NCI-H524 (cell line): ENCODE measurements at regions not wholly inside any gene's neighbourhood (a gene's known extent, or its start where the extent isn't known, plus 50 kb on each side); places are given as distances from the start of the nearest gene placed in this dataset.
A peak's percentile ranks its signal among the peaks of the same experiment; 100 is the strongest.

Experiments used
- DNase-seq, 2 experiments: peaks; one replicate each; lab custom pipeline; 2025; lab: John Stamatoyannopoulos, UW

GRCh38 chr20:52490711-52491430 is 299.3 kb upstream of the ZFP64 start:
- no peak for DNase-seq

- DNase-seq: no peak
Measured at GRCh38 chr20:52484438-52484837, 292.9 kb upstream of the ZFP64 start.

GRCh38 chr20:52483382-52483781 is 291.8 kb upstream of the ZFP64 start:
- DNase-seq: no peak

- no peak for DNase-seq
Measured at GRCh38 chr20:52482044-52482443, 290.5 kb upstream of the ZFP64 start.

GRCh38 chr20:52481443-52481842 is 289.9 kb upstream of the ZFP64 start:
- DNase-seq: no peak

GRCh38 chr20:52476074-52476750 is 284.6 kb upstream of the ZFP64 start:
- DNase-seq: no peak

DNA sequence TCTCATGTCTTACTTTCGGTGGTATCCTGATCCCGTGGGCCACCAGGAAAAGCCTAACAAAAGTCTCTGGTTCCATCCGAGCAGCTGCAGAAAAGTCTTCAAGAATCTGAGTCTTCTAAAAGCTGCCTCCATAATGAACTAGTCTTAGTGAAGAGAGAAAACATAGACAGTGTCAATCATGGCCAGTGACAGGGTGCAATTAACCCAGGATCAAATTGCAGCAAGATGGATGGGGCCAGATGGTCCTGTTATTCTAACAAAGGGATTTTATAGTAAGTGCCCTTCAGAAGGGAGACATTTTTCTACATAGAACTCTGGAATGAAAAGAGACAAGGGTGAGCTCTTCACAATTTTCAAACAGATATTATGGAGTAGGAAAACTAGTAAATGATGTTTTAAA is 281.6 kb upstream of the ZFP64 start:
- DNase-seq: peak; percentile 59 to 89

- DNase-seq: no peak
Measured at GRCh38 chr20:52470561-52470960, 279.0 kb upstream of the ZFP64 start.

- no peak for DNase-seq
Measured at GRCh38 chr20:52469128-52469527, 277.5 kb upstream of the ZFP64 start.

DNA sequence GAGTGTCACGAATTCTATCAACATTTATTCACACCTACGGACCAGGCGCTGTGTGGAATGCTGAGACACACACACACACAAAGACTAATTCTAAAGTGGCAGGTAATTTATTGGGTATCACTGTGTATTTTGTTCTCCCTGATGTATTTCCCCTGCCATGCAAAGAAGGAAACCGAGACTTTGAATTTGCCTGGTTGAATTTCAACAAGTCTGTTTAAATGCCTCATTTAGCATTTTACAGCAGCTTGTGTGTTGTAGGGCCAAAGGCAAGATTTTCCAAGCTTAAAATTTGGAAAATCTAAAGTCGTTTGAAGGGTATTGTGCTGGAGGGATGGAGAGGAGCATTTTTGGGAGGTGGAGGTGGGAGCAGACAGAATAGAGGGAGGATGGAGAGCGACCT is 274.4 kb upstream of the ZFP64 start:
- no peak for DNase-seq

GRCh38 chr20:52461582-52461981 is 270.0 kb upstream of the ZFP64 start:
- DNase-seq: no peak

- DNase-seq: no peak
Measured at GRCh38 chr20:52459150-52459549, 267.6 kb upstream of the ZFP64 start.

- no peak for DNase-seq
Measured at GRCh38 chr20:52457826-52458225, 266.2 kb upstream of the ZFP64 start.

- no peak for DNase-seq
Measured at GRCh38 chr20:52454660-52455059, 263.1 kb upstream of the ZFP64 start.

- DNase-seq: peak in 1 of 2 experiments; percentile 11
Measured at GRCh38 chr20:52448513-52449232, 257.1 kb upstream of the ZFP64 start.

DNA sequence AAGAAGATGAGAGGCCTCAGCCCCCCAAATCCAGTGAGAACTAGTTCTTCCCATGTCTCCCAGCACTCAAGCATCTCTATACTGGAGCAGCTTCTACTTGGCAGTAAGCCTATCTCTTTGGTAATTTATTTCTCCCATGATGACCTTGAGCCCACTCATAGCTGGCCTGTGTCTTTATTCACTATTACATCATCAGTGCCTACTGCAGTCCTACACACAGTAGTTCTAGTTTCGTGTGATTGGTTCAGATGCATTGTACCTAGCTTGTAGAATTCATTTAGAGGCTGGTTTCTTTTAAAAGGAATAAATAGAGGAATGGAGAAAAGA is 255.6 kb upstream of the ZFP64 start:
- no peak for DNase-seq

DNA sequence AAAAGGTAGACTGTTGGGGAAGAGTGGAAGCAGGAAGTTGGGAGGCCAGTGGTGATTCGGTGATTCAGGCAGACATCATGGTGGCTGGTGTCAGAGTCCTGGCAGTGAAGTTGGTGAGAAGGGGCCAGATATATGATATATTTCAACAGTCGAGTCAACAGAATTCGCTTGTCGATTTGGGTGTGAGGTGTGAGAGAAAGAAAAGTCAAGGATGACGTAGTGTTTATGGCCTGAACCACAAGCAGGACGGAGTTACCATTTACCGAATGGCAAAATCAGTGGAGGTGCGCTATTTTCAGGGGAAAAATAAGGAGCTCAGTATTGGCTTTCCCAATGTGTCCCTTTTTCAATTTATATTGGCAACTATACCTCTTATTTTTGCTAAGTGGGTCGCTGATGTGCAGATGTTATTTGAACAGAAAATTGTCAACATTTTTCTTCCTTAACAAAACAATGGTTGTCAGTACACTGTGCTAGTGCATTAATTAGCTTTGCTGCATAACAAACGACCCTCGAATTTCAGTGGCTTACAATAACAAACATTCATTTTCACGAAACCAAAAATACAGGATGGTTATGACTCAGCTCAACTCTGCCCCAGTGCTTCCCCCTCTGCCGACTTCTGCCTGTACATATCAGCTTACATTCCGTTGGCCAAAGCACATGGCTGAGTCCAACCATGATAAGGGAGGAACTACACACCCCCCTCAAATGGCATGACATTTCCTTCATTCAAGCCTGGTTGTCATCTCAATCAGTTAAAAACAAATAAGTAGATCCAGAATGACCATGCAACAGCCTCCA is 255.0 kb upstream of the ZFP64 start:
- DNase-seq: no peak

DNA sequence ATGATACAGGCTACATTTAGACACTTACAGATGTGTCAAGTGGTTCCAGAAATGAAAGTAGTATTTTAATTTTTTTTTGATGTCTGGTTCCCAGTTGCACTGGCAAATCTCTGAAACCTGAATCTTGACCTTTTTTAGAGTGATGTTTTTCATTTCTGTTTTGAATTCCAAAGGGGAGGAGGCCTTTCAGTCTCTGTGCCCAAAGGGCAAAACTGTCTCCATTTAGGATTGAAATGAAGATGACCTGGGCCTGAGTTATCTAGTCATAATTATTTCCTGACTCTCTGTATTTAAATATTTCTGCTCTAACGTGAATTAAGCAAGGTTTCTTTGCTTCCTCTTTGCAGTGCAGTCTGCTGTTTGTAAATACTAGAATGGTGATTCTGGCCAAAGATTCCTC is 252.9 kb upstream of the ZFP64 start:
- DNase-seq: no peak

GRCh38 chr20:52443874-52444273 is 252.3 kb upstream of the ZFP64 start:
- DNase-seq: no peak

- DNase-seq: no peak
Measured at GRCh38 chr20:52441710-52442109, 250.1 kb upstream of the ZFP64 start.

DNA sequence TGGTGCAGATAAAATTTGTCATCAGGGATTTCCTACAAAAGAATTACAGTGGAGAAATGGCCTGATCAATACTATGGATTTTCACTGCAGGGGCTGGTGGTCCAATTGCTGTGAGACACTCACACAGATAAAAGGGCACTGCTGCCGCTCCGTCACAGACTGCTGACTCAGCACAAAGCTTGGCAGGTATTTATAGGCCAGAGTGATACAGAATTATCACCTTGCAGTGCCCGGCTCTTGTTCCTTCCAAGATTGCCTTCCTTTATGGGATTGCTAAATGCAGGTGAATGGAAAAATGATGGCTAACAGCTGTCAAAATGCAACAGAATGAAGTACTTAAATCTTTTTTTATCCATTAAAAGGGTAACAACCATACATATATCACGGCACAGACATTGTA is 247.8 kb upstream of the ZFP64 start:
- no peak for DNase-seq

DNA sequence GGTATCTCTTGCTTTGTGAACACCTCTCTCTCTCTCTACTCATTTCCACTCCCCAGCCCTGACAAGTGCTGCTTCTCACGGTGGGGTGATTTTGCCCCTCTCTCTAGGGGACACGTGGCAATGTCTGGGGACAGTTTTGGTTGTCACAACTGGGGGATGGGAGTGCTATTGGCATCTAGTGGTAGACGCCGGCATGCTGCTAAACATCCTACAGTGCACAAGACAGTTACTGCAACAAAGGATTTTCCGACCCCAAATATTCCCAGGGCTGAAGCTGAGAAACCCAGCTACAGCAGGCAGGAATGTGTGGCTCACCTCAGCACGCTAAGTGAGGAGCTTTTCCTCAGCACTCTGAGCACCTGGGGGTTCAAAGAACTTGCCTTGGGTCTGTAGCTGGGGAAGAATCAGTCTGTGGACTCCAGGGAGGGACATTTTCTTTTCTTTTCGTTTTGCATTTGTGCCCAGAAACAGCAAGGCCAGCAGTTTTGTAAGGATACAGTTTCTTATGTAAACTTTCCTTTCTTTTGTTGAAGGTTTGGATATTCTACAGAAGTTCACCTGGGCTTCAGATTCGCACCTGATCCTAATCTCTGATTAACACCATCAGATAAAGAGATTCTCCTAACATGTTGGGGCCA is 246.9 kb upstream of the ZFP64 start:
- DNase-seq: no peak
